HEK293 (cell line): ENCODE measurements at regions not wholly inside any gene's neighbourhood (a gene's known extent, or its start where the extent isn't known, plus 50 kb on each side); places are given as distances from the start of the nearest gene placed in this dataset.

Source experiments
- CTCF ChIA-PET: fragments of 350-600 bp; formaldehyde crosslinking; extraction: SDS; loops from one replicate; lab custom pipeline; 2021; ENCODE audit warnings: antibody characterized with exemption; lab: Yijun Ruan, JAX
- POLR2A ChIA-PET: fragments of 300-600 bp; formaldehyde crosslinking; extraction: SDS; loops from one replicate; lab custom pipeline; 2020; ENCODE audit warnings: antibody characterized with exemption, inconsistent platforms; lab: Yijun Ruan, JAX
- H3K27ac ChIP-seq: fragments of 200-500 bp; sonication (Bioruptor generic); 2 replicates; pipeline ENCODE4 v1.5.1; 2014; ENCODE audit warnings: low read depth, low read length, control low read depth, inconsistent platforms; ENCODE audit errors: extremely low read depth
- H3K36me3 ChIP-seq, 2 experiments: fragments of 200-500 bp in 1 of 2; sonication (Bioruptor generic) in 1 of 2; 1 replicate in 1 of 2; 2 replicates in 1 of 2; pipeline ENCODE4 v1.5.1; 2014 to 2017; ENCODE audit warnings: inconsistent platforms in 2 of 2, low read length in 2 of 2; ENCODE audit not compliant: control insufficient read depth in 2 of 2, insufficient read depth in 1 of 2
- H3K4me1 ChIP-seq: fragments of 200-500 bp; sonication (Bioruptor generic); 2 replicates; pipeline ENCODE4 v1.5.1; 2014; ENCODE audit warnings: mild to moderate bottlenecking, low read length, inconsistent platforms; ENCODE audit not compliant: control insufficient read depth, insufficient read depth
- H3K4me3 ChIP-seq: 2 replicates; pipeline ENCODE4 v1.5.1; 2011; ENCODE audit warnings: low read depth, mild to moderate bottlenecking, control low read depth, low read length, moderate library complexity
- H3K9me3 ChIP-seq: fragments of 200-500 bp; sonication (Bioruptor generic); 2 replicates; pipeline ENCODE4 v1.5.1; 2014; ENCODE audit warnings: low read depth, low read length, inconsistent platforms; ENCODE audit not compliant: control insufficient read depth, insufficient read depth
- ATF2 ChIP-seq: fragments of 450-650 bp; formaldehyde crosslinking; IDR thresholded peaks from 2 replicates; pipeline ENCODE4 v1.5.1; 2016; ENCODE audit warnings: missing biosample characterization, missing genetic modification characterization, low read depth
- CTCF ChIP-seq: fragments of 450-650 bp; formaldehyde crosslinking; IDR thresholded peaks from 2 replicates; pipeline ENCODE4 v1.5.1; 2016; ENCODE audit warnings: missing biosample characterization, missing genetic modification characterization
- FEZF1 ChIP-seq: fragments of 450-650 bp; formaldehyde crosslinking; IDR thresholded peaks from 2 replicates; pipeline ENCODE4 v1.5.1; 2016; ENCODE audit warnings: missing biosample characterization, missing genetic modification characterization
- OVOL3 ChIP-seq: fragments of 450-650 bp; formaldehyde crosslinking; IDR thresholded peaks from 2 replicates; pipeline ENCODE4 v1.5.1; 2016; ENCODE audit warnings: missing biosample characterization, missing genetic modification characterization
- PATZ1 ChIP-seq: fragments of 450-650 bp; formaldehyde crosslinking; IDR thresholded peaks from 2 replicates; pipeline ENCODE4 v1.5.1; 2016; ENCODE audit warnings: missing biosample characterization, missing genetic modification characterization
- PRDM1 ChIP-seq: fragments of 450-650 bp; formaldehyde crosslinking; IDR thresholded peaks from 2 replicates; pipeline ENCODE4; 2016; ENCODE audit warnings: missing biosample characterization, missing genetic modification characterization
- PRDM6 ChIP-seq: fragments of 450-650 bp; formaldehyde crosslinking; IDR thresholded peaks from 2 replicates; pipeline ENCODE4 v1.5.1; 2017; ENCODE audit warnings: missing biosample characterization, missing genetic modification characterization
- SP7 ChIP-seq: fragments of 450-650 bp; formaldehyde crosslinking; IDR thresholded peaks from 2 replicates; pipeline ENCODE4 v1.5.1; 2016; ENCODE audit warnings: missing biosample characterization, missing genetic modification characterization
- ZBTB8A ChIP-seq: fragments of 450-650 bp; formaldehyde crosslinking; IDR thresholded peaks from 2 replicates; pipeline ENCODE4 v1.5.1; 2016; ENCODE audit warnings: missing biosample characterization, missing genetic modification characterization
- ZFHX2 ChIP-seq: fragments of 450-650 bp; formaldehyde crosslinking; conservative IDR thresholded peaks from 2 replicates; pipeline ENCODE4 v1.5.1; 2016; ENCODE audit warnings: missing biosample characterization, missing genetic modification characterization
- ZNF23 ChIP-seq: fragments of 450-650 bp; formaldehyde crosslinking; IDR thresholded peaks from 2 replicates; pipeline ENCODE4 v1.5.1; 2016; ENCODE audit warnings: missing biosample characterization, missing genetic modification characterization, borderline replicate concordance
- ZNF239 ChIP-seq: fragments of 450-650 bp; formaldehyde crosslinking; IDR thresholded peaks from 2 replicates; pipeline ENCODE4 v1.5.1; 2016; ENCODE audit warnings: missing biosample characterization, missing genetic modification characterization
- ZNF302 ChIP-seq: fragments of 450-650 bp; formaldehyde crosslinking; IDR thresholded peaks from 2 replicates; pipeline ENCODE4 v1.5.1; 2016; ENCODE audit warnings: missing biosample characterization, missing genetic modification characterization, low read depth
- ZNF514 ChIP-seq: fragments of 450-650 bp; formaldehyde crosslinking; IDR thresholded peaks from 2 replicates; pipeline ENCODE4 v1.5.1; 2016; ENCODE audit warnings: missing biosample characterization, missing genetic modification characterization
- ZNF555 ChIP-seq: fragments of 450-650 bp; formaldehyde crosslinking; conservative IDR thresholded peaks from 2 replicates; pipeline ENCODE4 v1.5.1; 2017; ENCODE audit warnings: missing biosample characterization, mild to moderate bottlenecking, missing genetic modification characterization, inconsistent platforms
- ZNF792 ChIP-seq: fragments of 450-650 bp; formaldehyde crosslinking; IDR thresholded peaks from 2 replicates; pipeline ENCODE4 v1.5.1; 2016; ENCODE audit warnings: missing biosample characterization, missing genetic modification characterization
- ZNF830 ChIP-seq: fragments of 450-650 bp; IDR thresholded peaks from 2 replicates; pipeline ENCODE4 v1.5.0; 2018; ENCODE audit warnings: missing biosample characterization, missing genetic modification characterization, low read depth, mild to moderate bottlenecking, moderate library complexity

- CTCF ChIA-PET = no interaction called here
Observed at GRCh38 chr4:65791812-65792308, 121.6 kb upstream of the EPHA5 start.

More at GRCh38 chr4:65791812-65792308, 121.6 kb upstream of the EPHA5 start:
- POLR2A ChIA-PET = no interaction called here
- Histone ChIP-seq H3K4me1 (no peaks in the 10 kb centered on the region), H3K4me3 (no peak overlapping the region), H3K27ac (no peak overlapping the region), H3K36me3 (no peaks in the 10 kb centered on the region), H3K9me3 (no peaks in the 10 kb centered on the region)
- TF ChIP-seq ZNF830 (tag by site-specific recombination) = no peak
- no peak for TF ChIP-seq ZNF23 (tag by site-specific recombination)
- TF ChIP-seq ZBTB8A (tag by site-specific recombination) = no peak
- TF ChIP-seq ATF2 (tag by site-specific recombination) = no peak
- TF ChIP-seq ZNF302 (tag by site-specific recombination) = no peak
- no peak for TF ChIP-seq OVOL3 (tag by site-specific recombination)
- no peak for TF ChIP-seq ZFHX2 (tag by site-specific recombination)
- TF ChIP-seq PRDM1 (tag by site-specific recombination) = no peak
- no peak for TF ChIP-seq ZNF239 (tag by site-specific recombination)
- no peak for TF ChIP-seq ZNF514 (tag by site-specific recombination)
- no peak for TF ChIP-seq PRDM6 (tag by site-specific recombination)
- no peak for TF ChIP-seq FEZF1
- TF ChIP-seq SP7 (tag by site-specific recombination) = no peak
- TF ChIP-seq ZNF555 (tag by site-specific recombination) = no peak
- no peak for TF ChIP-seq CTCF (tag by site-specific recombination)
- TF ChIP-seq ZNF792 (tag by site-specific recombination) = no peak
- no peak for TF ChIP-seq PATZ1 (tag by site-specific recombination)
